Endodermal cell (in vitro differentiated cells): ENCODE measurements at regions not wholly inside any gene's neighbourhood (a gene's known extent, or its start where the extent isn't known, plus 50 kb on each side); places are given as distances from the start of the nearest gene placed in this dataset.

Experiments
- DNase-seq: peaks from one replicate; pipeline ENCODE4 v3.0.0-alpha.2; 2017
- H3K27ac ChIP-seq: 2 replicates; pipeline ENCODE4 v1.5.1; 2013; ENCODE audit warnings: mild to moderate bottlenecking, low read depth, low read length, moderate library complexity
- H3K27me3 ChIP-seq: 2 replicates; pipeline ENCODE4 v1.6.1; 2013; ENCODE audit warnings: mild to moderate bottlenecking, low read length, moderate library complexity; ENCODE audit not compliant: insufficient read depth, control insufficient read depth, poor library complexity, severe bottlenecking
- H3K36me3 ChIP-seq: 2 replicates; pipeline ENCODE4 v1.7.0; 2013; ENCODE audit warnings: mild to moderate bottlenecking, low read length, moderate library complexity; ENCODE audit not compliant: control insufficient read depth, insufficient read depth
- H3K4me1 ChIP-seq: one replicate; pipeline ENCODE4 v1.7.0; 2013; ENCODE audit warnings: low read length; ENCODE audit not compliant: control insufficient read depth, insufficient read depth
- H3K4me3 ChIP-seq: 2 replicates; pipeline ENCODE4 v1.5.1; 2013; ENCODE audit warnings: mild to moderate bottlenecking, low read length, moderate library complexity
- H3K9ac ChIP-seq: 2 replicates; pipeline ENCODE4 v1.6.1; 2013; ENCODE audit warnings: mild to moderate bottlenecking, low read length, moderate library complexity; ENCODE audit not compliant: poor library complexity, severe bottlenecking; ENCODE audit errors: extremely low read depth
- H3K9me3 ChIP-seq: 2 replicates; pipeline ENCODE4 v1.6.1; 2013; ENCODE audit warnings: mild to moderate bottlenecking, low read length, moderate library complexity; ENCODE audit not compliant: control insufficient read depth
- H3K27ac Mint-ChIP-seq: 2 replicates; pipeline ENCODE4 v1.8.0; 2020; ENCODE audit warnings: mixed read lengths
- H3K27me3 Mint-ChIP-seq: 2 replicates; pipeline ENCODE4 v1.8.0; 2021; ENCODE audit warnings: mild to moderate bottlenecking, mixed read lengths; ENCODE audit not compliant: insufficient read depth
- H3K36me3 Mint-ChIP-seq: 2 replicates; pipeline ENCODE4 v1.8.0; 2020; ENCODE audit warnings: low read depth, mixed read lengths
- H3K4me1 Mint-ChIP-seq: 2 replicates; pipeline ENCODE4 v1.8.0; 2020; ENCODE audit warnings: mixed read lengths
- H3K4me3 Mint-ChIP-seq: 2 replicates; pipeline ENCODE4 v1.8.0; 2020; ENCODE audit warnings: mild to moderate bottlenecking, moderate library complexity, mixed read lengths
- H3K9me3 Mint-ChIP-seq: 2 replicates; pipeline ENCODE4 v1.8.0; 2020; ENCODE audit warnings: mild to moderate bottlenecking, mixed read lengths
- WGBS, 2 experiments: methylation state at CpG; one replicate each; pipeline versions ENCODE4 v1.1.5 to v1.1.7; 2013; ENCODE audit warnings: missing lambda C conversion rate in 2 of 2, mixed read lengths in 1 of 2; ENCODE audit not compliant: insufficient coverage in 1 of 2, insufficient read length in 1 of 2; 5-methylcytosine and 5-hydroxymethylcytosine counted together
- TF ChIP-seq, protein P1 (sequence below): fragments of 200-600 bp; sonication (generic); conservative IDR thresholded peaks from 2 replicates; pipeline ENCODE4 v1.5.0; 2021; ENCODE audit warnings: antibody characterized with exemption, mild to moderate bottlenecking

DNA sequence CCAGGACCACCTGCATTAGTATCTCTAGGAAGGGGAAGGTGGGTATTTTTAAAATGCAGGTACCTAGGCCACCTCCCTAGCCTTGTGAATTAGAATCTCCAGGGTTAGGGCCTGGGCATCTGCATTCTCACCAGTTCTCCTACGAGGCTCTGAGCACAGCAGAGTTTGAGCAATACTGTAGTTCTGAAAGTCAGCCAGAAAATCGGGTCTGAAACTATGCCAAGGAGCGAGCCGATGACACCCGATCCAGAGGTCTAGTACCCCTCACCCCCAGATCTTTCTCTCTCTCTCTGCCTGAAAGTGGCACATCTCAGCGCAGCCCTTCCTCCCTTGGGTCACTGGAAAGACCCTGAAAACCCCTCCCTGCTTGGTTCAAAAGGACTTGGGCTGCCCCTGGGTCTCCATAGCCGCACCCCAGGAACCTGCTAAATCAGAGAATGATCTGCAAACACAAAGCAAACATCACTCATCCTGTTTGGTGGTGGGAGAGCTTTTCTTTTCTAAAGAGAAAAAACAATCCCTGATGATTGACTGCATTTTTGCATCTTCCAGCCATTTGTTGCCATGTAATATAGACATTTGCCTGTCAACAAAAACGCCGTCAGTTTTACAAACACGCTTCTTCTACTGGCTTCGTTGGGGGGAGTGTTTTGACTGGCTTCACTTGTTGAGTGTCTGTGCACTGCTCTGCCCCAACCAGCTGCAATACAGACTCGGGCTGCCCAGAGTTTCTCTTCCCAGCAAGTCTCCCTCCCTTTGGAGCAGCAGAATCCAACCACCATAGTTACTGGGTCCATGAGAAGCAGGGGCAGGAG is 229.9 kb downstream of the MN1 start:
- Histone ChIP-seq H3K27ac (peak overlapping the region; percentile 72), H3K4me1 (no peaks in the 10 kb centered on the region)

DNA sequence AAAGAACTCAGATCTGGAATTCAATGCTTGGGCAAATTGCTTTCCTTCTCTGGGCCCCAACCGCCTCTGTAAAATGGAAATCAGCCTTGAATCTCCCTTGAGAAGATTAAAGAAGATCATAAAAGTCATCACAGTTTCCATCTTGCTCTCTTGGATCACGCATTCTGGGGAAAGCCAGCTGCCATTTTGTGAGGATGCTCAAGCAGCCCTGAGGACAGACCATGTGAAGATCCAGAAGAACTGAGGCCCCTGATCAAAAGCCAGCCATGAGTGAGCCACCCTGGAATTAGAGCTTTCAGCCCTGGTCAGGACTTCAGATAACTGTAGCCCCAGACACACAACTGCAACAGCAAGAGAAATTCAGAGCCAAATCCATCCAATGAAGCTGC is 229.3 kb downstream of the MN1 start:
- no peaks in the 10 kb centered on the region for H3K36me3 Mint-ChIP-seq
- H3K27me3 Mint-ChIP-seq: peaks cover 37% of the 10 kb centered on the region
- peaks cover 26% of the 10 kb centered on the region for H3K4me1 Mint-ChIP-seq
- Histone ChIP-seq H3K4me3 (no peak overlapping the region), H3K4me1 (no peaks in the 10 kb centered on the region), H3K36me3 (no peaks in the 10 kb centered on the region), H3K27me3 (peaks cover 5% of the 10 kb centered on the region), H3K27ac (peak overlapping the region; percentile 72), H3K9ac (no peak overlapping the region), H3K9me3 (peaks cover 7% of the 10 kb centered on the region)
- DNase-seq: no peak
- H3K27ac Mint-ChIP-seq: peak overlapping the region; percentile 2
- 97 to 100% methylated on average over 1 to 2 of the region's 2 CpGs for WGBS, 2 experiments
- peaks cover 2% of the 10 kb centered on the region for H3K9me3 Mint-ChIP-seq
- H3K4me3 Mint-ChIP-seq: peak overlapping the region; percentile 12
- TF ChIP-seq, protein P1, sequence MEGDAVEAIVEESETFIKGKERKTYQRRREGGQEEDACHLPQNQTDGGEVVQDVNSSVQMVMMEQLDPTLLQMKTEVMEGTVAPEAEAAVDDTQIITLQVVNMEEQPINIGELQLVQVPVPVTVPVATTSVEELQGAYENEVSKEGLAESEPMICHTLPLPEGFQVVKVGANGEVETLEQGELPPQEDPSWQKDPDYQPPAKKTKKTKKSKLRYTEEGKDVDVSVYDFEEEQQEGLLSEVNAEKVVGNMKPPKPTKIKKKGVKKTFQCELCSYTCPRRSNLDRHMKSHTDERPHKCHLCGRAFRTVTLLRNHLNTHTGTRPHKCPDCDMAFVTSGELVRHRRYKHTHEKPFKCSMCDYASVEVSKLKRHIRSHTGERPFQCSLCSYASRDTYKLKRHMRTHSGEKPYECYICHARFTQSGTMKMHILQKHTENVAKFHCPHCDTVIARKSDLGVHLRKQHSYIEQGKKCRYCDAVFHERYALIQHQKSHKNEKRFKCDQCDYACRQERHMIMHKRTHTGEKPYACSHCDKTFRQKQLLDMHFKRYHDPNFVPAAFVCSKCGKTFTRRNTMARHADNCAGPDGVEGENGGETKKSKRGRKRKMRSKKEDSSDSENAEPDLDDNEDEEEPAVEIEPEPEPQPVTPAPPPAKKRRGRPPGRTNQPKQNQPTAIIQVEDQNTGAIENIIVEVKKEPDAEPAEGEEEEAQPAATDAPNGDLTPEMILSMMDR: no peak

More for the DNA sequence above, 229.9 kb downstream of the MN1 start:
- Histone ChIP-seq H3K4me3 (no peak overlapping the region), H3K27me3 (peaks cover 5% of the 10 kb centered on the region), H3K36me3 (no peaks in the 10 kb centered on the region), H3K9ac (no peak overlapping the region), H3K9me3 (peaks cover 7% of the 10 kb centered on the region)
- Mint-ChIP-seq H3K27ac (peak overlapping the region; percentile 2), H3K36me3 (no peaks in the 10 kb centered on the region), H3K4me1 (peaks cover 32% of the 10 kb centered on the region), H3K4me3 (peak overlapping the region; percentile 12), H3K9me3 (peaks cover 2% of the 10 kb centered on the region), H3K27me3 (peaks cover 37% of the 10 kb centered on the region)
- TF ChIP-seq, protein P1: no peak
- DNase-seq: peak; percentile 66
- 47 to 51% methylated on average over 10 to 12 of the region's 12 CpGs for WGBS, 2 experiments

DNA sequence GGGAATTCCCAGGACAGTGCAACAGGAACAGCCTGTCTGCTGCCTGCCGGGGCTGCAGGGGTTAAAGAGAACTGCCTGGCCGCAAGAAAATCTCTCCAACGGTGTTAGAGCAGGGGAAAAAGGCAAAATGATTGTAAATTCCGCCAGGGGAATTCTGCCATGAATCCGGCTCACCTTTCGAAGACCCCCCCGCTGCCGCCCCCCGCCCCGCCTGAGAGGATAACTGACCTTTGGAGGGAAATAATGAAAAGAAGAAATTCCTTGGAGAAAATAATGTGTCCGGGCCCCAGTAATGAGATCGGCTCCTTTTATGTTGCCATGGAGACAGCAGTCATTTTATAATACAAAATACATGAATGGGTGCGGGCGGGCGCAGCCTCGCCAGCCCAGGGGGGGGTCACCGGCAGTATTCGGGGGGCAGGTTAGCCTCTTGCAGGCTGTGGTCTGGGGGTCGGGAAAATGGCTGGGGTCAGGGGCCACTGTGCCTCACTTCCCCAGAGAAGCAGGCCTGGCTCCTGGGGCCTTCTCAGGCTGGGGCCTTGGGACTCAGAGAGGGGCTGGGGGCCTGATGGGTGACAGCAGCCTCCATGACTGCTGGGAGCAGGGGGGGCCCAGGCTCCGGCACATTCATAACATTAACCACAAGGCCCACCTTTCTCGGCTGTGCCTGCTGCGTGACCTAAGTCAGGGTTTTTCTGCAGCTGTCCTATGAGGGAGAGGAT is 228.1 kb downstream of the MN1 start:
- Mint-ChIP-seq H3K4me1 (peaks cover 22% of the 10 kb centered on the region), H3K36me3 (no peaks in the 10 kb centered on the region), H3K27ac (no peak overlapping the region), H3K9me3 (peaks cover 2% of the 10 kb centered on the region), H3K27me3 (peaks cover 32% of the 10 kb centered on the region), H3K4me3 (no peak overlapping the region)
- WGBS, 2 experiments: 26 to 49% methylated on average over 6 to 21 of the region's 22 CpGs
- no peaks in the 10 kb centered on the region for H3K4me1 ChIP-seq
- H3K27ac ChIP-seq: peak overlapping the region; percentile 49
- TF ChIP-seq, protein P1: no peak
- H3K9ac ChIP-seq: no peak overlapping the region
- DNase-seq: no peak
- H3K4me3 ChIP-seq: no peak overlapping the region
- peaks cover 7% of the 10 kb centered on the region for H3K9me3 ChIP-seq
- H3K36me3 ChIP-seq: no peaks in the 10 kb centered on the region
- peaks cover 2% of the 10 kb centered on the region for H3K27me3 ChIP-seq
